HG02973 (cell line): ENCODE measurements at regions not wholly inside any gene's neighbourhood (a gene's known extent, or its start where the extent isn't known, plus 50 kb on each side); places are given as distances from the start of the nearest gene placed in this dataset.
"Not testable (repeated sequence)": the region's sequence is repeated elsewhere in the genome, so short reads cannot be mapped to it uniquely, and the experiment has no call there.

Experiments used
- ATAC-seq: cut with Tn5 transposase; IDR thresholded peaks from one replicate; pipeline ENCODE4 v1.9.1; 2021; ENCODE audit warnings: moderate library complexity; ENCODE audit not compliant: unreplicated experiment

GRCh38 chr12:60184096-60184495 is 588.3 kb downstream of the SLC16A7 start:
- ATAC-seq: no peak

- no peak for ATAC-seq
Observed at GRCh38 chr12:60185060-60185459, 589.2 kb downstream of the SLC16A7 start.

GRCh38 chr12:60191271-60191670 is 595.4 kb downstream of the SLC16A7 start:
- no peak for ATAC-seq

- no peak for ATAC-seq
Observed at GRCh38 chr12:60191676-60192359, 596.0 kb downstream of the SLC16A7 start.

DNA sequence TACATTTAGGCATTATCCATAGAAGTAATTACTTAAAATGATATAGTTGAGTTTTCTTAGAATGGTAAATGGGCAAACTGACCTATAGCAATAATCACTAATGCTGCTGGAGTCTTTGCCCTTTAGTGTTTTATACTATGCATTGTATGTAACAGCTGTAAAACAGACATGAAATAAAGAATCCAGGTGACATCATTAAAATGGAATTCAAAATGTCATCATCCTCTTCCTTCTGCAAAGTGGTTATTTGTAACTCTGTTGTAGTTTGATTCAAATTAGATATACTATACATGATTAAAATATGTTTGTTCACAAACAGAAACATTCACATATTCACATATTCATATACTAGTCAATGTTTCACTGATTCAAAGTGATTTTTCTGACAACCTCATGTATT is 598.8 kb downstream of the SLC16A7 start:
- no peak for ATAC-seq

GRCh38 chr12:60195483-60195882 is 599.7 kb downstream of the SLC16A7 start:
- ATAC-seq: no peak

DNA sequence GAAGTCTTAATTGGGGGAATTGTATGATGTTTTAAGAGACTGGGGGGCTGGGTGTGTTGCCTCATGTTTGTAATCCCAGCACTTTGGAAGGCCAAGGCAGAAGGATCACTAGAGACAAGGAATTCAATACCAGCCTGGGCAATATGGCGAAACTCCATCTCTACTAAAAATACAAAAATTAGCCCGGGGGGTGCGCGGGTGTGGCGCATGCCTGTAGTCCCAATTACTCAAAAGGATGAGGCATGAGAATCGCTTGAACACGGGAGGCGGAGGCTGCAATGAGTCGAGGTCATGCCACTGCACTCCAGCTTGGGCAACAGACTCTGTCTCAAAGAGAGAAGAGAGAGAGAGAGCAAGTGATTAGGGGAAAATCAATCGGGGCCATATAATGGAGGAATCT is 600.5 kb downstream of the SLC16A7 start:
- no peak for ATAC-seq

DNA sequence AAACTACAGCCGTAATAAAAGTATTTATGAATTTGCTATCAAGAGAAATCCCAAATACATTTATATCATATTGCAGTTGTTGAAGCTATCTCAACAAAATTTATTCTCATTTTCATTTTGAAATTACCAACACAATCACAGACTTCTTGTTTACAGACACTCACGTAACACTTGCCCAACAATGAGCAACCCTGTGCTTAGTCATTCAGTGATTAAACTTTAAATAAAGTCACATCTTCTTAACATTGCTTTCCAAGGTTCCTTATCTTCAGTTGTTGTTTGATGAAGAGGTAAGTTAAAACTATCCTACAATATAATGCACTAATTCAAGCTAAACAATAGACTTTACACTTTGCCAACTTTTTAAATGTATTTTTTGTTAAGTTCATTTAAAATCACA is 601.8 kb downstream of the SLC16A7 start:
- ATAC-seq: no peak

- ATAC-seq: no peak
Observed at GRCh38 chr12:60201891-60202290, 606.1 kb downstream of the SLC16A7 start.

GRCh38 chr12:60205500-60205899 is 609.7 kb downstream of the SLC16A7 start:
- no peak for ATAC-seq

DNA sequence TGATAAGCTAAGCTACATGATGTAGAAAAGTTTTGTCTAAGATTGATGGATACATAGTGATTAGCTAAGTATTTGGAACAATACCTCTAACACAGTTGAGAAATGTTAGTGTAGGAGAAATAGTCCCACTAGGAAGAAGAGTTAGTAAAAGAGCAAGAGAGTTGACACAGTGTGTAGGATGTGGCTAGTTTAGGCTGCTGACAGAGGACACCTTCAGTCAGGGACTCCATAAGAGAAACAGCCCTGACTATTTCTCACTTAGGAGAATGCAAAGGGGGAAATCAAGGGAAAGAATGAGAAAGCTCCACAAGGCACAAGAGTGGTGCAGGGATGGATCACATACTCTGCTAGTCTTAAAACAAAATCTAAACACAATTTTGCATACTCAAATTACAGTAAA is 613.7 kb downstream of the SLC16A7 start:
- ATAC-seq: no peak

DNA sequence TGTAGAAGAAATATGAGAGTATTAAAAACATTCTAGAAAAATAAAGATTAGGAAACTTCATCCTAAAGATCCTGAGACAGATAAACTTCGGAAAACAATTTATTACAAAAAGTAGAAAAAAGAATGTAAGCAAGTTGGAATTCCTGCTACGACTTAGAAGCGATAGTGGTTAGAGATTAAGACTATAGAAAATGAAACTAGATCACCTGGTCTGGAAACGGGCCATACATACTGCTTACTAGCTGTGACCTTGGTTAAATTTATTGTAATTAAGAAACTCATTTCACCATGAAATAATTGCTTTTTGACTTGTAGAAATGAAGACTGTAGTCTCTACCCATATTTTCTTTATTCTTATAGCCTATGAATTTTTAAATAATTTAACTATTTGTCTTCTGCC is 614.1 kb downstream of the SLC16A7 start:
- ATAC-seq: no peak

GRCh38 chr12:60210756-60211155 is 614.9 kb downstream of the SLC16A7 start:
- ATAC-seq: no peak

- no peak for ATAC-seq
Observed at GRCh38 chr12:60211244-60211643, 615.4 kb downstream of the SLC16A7 start.

GRCh38 chr12:60212159-60213000 is 616.6 kb downstream of the SLC16A7 start:
- ATAC-seq: no peak

DNA sequence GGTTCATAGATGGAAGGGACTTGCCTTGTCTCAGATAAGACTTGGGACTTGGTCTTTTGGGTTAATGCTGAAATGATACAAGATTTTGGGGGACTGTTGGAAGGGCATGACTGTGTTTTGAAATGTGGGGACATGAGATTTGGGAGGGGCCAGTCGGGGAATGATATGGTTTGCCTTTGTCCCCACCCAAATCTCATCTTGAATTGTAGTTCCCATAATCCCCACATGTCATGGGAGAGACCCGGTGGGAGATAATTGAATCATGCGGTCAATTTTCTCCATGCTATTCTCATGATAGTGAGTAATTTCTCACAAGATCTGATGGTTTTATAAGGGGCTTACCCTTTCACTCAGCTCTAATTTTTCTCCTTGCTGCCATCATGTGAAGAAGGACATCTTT is 617.4 kb downstream of the SLC16A7 start:
- ATAC-seq: not testable (repeated sequence)

GRCh38 chr12:60216226-60216625 is 620.4 kb downstream of the SLC16A7 start:
- ATAC-seq: no peak

- ATAC-seq: no peak
Observed at GRCh38 chr12:60223242-60223641, 627.4 kb downstream of the SLC16A7 start.

GRCh38 chr12:60225216-60226000 is 629.6 kb downstream of the SLC16A7 start:
- no peak for ATAC-seq

DNA sequence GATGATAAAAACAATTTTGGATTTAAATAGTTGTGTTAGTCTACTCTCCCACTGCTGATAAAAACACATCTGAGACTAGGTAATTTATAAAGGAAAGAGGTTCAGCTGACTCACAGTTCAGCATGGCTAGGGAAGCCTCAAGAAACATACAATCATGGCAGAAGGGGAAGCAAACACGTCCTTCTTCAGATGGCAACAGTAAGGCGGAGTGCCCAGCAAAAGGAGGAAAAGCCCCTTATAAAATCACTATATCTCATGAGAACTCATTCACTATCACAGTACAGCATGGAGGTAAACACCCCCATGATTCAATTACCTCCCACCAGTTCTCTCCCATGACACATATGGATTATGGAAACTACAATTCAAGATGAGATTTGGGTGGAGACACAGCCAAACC is 632.1 kb downstream of the SLC16A7 start:
- no peak for ATAC-seq

DNA sequence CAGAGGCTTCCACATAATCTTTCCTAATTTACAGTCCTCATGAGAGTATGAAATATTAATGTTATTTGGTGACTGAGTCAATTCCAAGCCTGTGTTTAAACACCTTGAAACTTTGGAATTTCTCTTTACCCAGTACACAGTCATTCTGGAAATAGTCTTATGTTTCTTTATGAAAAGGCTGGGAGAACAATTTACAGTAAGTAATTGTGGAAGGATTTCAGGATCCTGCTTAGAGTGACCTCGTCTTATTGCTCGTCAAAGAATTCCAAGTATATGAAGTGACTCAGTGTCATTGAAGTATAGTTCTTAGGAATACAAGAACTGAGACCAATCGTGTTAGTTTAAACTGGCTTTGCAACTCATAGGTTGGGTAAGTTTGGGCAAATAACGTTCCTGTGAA is 634.2 kb downstream of the SLC16A7 start:
- ATAC-seq: no peak

- no peak for ATAC-seq
Observed at GRCh38 chr12:60231303-60231702, 635.5 kb downstream of the SLC16A7 start.
